ENCODE measurements at regions not wholly inside any gene's neighbourhood (a gene's known extent, or its start where the extent isn't known, plus 50 kb on each side); places are given as distances from the start of the nearest gene placed in this dataset.

- in situ Hi-C loops (cut with MboI; ENCODE audit: low sequenced_read_pairs) (no loop called here), dilution Hi-C loops (cut with HindIII; ENCODE audit: low sequenced_read_pairs, unreplicated experiment) (no loop called here), intact Hi-C loops (cut with micrococcal nuclease) (no loop called here)
- no peaks in the 10 kb centered on the region for H4K20me1 ChIP-seq (ENCODE audit: insufficient read depth, low read length)
- no peak overlapping the region for H2BK15ac ChIP-seq (ENCODE audit: low read depth, low read length)
- no peak overlapping the region for H3K56ac ChIP-seq (ENCODE audit: extremely low read depth, insufficient read depth, low read length)
- H3K14ac ChIP-seq (replicated peaks; ENCODE audit: low read depth, low read length): no peak overlapping the region
- no peak overlapping the region for H3K4me2 ChIP-seq (ENCODE audit: low read depth, low read length)
- H2BK20ac ChIP-seq (ENCODE audit: low read depth, low read length): no peak overlapping the region
- ChIA-PET CTCF (no interaction called here), POLR2A (ENCODE audit: unreplicated experiment) (no interaction called here)
- no peaks in the 10 kb centered on the region for H3K4me1 ChIP-seq (ENCODE audit: control insufficient read depth, insufficient read depth, low read length)
- no peak for TF ChIP-seq MAFK (IDR thresholded peaks at IDR 0.05; ENCODE audit: low read depth, low read length)
- TF ChIP-seq RCOR1 (IDR thresholded peaks at IDR 0.05; ENCODE audit: insufficient replicate concordance, low read length): no peak
- TF ChIP-seq CTCF (conservative IDR thresholded peaks at IDR 0.05; ENCODE audit: low read depth, low read length): no peak; the same call in 1 of the 2 replicates
- TF ChIP-seq RFX5 (IDR thresholded peaks at IDR 0.05; ENCODE audit: low read depth, low read length): no peak
- TF ChIP-seq BHLHE40 (IDR thresholded peaks at IDR 0.05; ENCODE audit: low read depth, low read length): no peak
- TF ChIP-seq NFE2L2 (IDR thresholded peaks at IDR 0.05; ENCODE audit: low read depth, low read length): no peak
- no peak for TF ChIP-seq ELK1 (IDR thresholded peaks at IDR 0.05; ENCODE audit: borderline replicate concordance, low read depth, low read length)
- TF ChIP-seq CHD1 (IDR thresholded peaks at IDR 0.05; ENCODE audit: low read depth, low read length): no peak
- peak; percentile 28; the same call in 1 of the 2 replicates for TF ChIP-seq SMC3 (IDR thresholded peaks at IDR 0.05; ENCODE audit: low read depth, low read length)
- TF ChIP-seq MXI1 (IDR thresholded peaks at IDR 0.05; ENCODE audit: borderline replicate concordance, low read depth, low read length): no peak
- no peak for TF ChIP-seq POLR2A (IDR thresholded peaks at IDR 0.05; ENCODE audit: low read depth, low read length)
- TF ChIP-seq RAD21 (IDR thresholded peaks at IDR 0.05; ENCODE audit: low read length): 0 out of 2 replicates have a peak, but pooled peaks have one; percentile 6
- TF ChIP-seq FOS (IDR thresholded peaks at IDR 0.05; ENCODE audit: low read depth, low read length): no peak
- no peak overlapping the region for H4K5ac ChIP-seq (ENCODE audit: low read depth, low read length)
- no peak overlapping the region for H3K18ac ChIP-seq (ENCODE audit: low read depth, low read length)
- H3K23ac ChIP-seq (ENCODE audit: low read depth, low read length): no peak overlapping the region
- no peak overlapping the region for H3K9ac ChIP-seq (ENCODE audit: low read depth, low read length)
- no peak overlapping the region for H2BK5ac ChIP-seq (ENCODE audit: low read depth, low read length, poor library complexity, severe bottlenecking)
- H2AFZ ChIP-seq (replicated peaks; ENCODE audit: low read length, poor library complexity): no peak overlapping the region
- no peak overlapping the region for H3K4me3 ChIP-seq (ENCODE audit: insufficient read depth, low read depth, low read length)
- WGBS, 2 experiments (ENCODE audit: extremely low coverage in 2 of 2, insufficient read length in 1 of 2): 80% methylated on average over 1 of the region's 2 CpGs; no CpG with 5 or more reads in 1 of the 2 experiments
- no peaks in the 10 kb centered on the region for H3K79me1 ChIP-seq (ENCODE audit: low read depth in 1 of 2, low read length in 2 of 2)
- H3K27ac ChIP-seq (ENCODE audit: insufficient read depth, low read length): no peak overlapping the region
- no peak overlapping the region for H4K8ac ChIP-seq (ENCODE audit: low read depth in 2 of 2, low read length in 2 of 2)
- BruUV-seq (replicated peaks): no TSS peak
- no peaks in the 10 kb centered on the region for H3K9me3 ChIP-seq (ENCODE audit: control insufficient read depth, insufficient read depth, low read length)
- no peaks in the 10 kb centered on the region for H3K9me1 ChIP-seq (ENCODE audit: insufficient read depth, low read length)
- H3K27me3 ChIP-seq (ENCODE audit: control insufficient read depth, insufficient read depth, low read length): peaks cover 23% of the 10 kb centered on the region
- no peak overlapping the region for H2AK9ac ChIP-seq (replicated peaks; ENCODE audit: low read depth, low read length, poor library complexity)
- DNase-seq (peak; percentile 16), ATAC-seq (ENCODE audit: low read depth) (peak; percentile 29; the same call in 1 of the 2 replicates)
- no peak overlapping the region for H2AK5ac ChIP-seq (ENCODE audit: low read depth, low read length)
- no peak overlapping the region for H2BK120ac ChIP-seq (ENCODE audit: low read depth, low read length)
- H4K91ac ChIP-seq (ENCODE audit: insufficient read depth, low read depth, low read length): no peak overlapping the region
- H3K4ac ChIP-seq (ENCODE audit: low read depth, low read length): no peak overlapping the region
- no peaks in the 10 kb centered on the region for H3K36me3 ChIP-seq (ENCODE audit: control insufficient read depth, insufficient read depth, low read length)
Observed at GRCh38 chr5:37926732-37927131, 86.9 kb upstream of the GDNF start.
